SK-N-SH treated with all-trans-retinoic acid at 6 μM for 48 hours (cell line): ENCODE measurements at regions not wholly inside any gene's neighbourhood (a gene's known extent, or its start where the extent isn't known, plus 50 kb on each side); places are given as distances from the start of the nearest gene placed in this dataset.

Source experiments
- ATAC-seq: fragments of 200-7000 bp; cut with Tn5 transposase; 3 replicates; pipeline ENCODE4 v1.9.1; 2020; ENCODE audit warnings: mild to moderate bottlenecking, moderate library complexity
- ARNTL ChIP-seq: fragments of 450-650 bp; formaldehyde crosslinking; IDR thresholded peaks from 2 replicates; pipeline ENCODE4 v1.5.0; 2020; ENCODE audit warnings: low read depth, mild to moderate bottlenecking, moderate library complexity, borderline replicate concordance
- BACH2 ChIP-seq: fragments of 250-450 bp; sonication (Bioruptor Pico); IDR thresholded peaks from 2 replicates; pipeline ENCODE4 v1.9.0; 2021; ENCODE audit warnings: mild to moderate bottlenecking, borderline replicate concordance
- CREB5 ChIP-seq: fragments of 250-450 bp; sonication (Bioruptor Pico); IDR thresholded peaks from 2 replicates; pipeline ENCODE4 v1.5.1; 2020; ENCODE audit warnings: low read depth, mild to moderate bottlenecking, moderate library complexity
- CSDC2 ChIP-seq: fragments of 250-450 bp; sonication (Bioruptor Pico); IDR thresholded peaks from 2 replicates; pipeline ENCODE4 v1.5.0; 2020; ENCODE audit warnings: mild to moderate bottlenecking, moderate library complexity
- CSRNP3 ChIP-seq: fragments of 250-450 bp; sonication (Bioruptor Pico); IDR thresholded peaks from 2 replicates; pipeline ENCODE4 v1.5.1; 2021; ENCODE audit warnings: mild to moderate bottlenecking, moderate library complexity
- ESRRG ChIP-seq: fragments of 250-450 bp; sonication (Bioruptor Pico); IDR thresholded peaks from 2 replicates; pipeline ENCODE4 v1.6.1; 2021; ENCODE audit warnings: mild to moderate bottlenecking
- GLIS3 ChIP-seq: fragments of 250-450 bp; sonication (Bioruptor Pico); IDR thresholded peaks from 2 replicates; pipeline ENCODE4 v1.5.0; 2020; ENCODE audit warnings: mild to moderate bottlenecking, moderate library complexity
- ISL1 ChIP-seq: fragments of 250-450 bp; sonication (Bioruptor Pico); IDR thresholded peaks from 2 replicates; pipeline ENCODE4 v2.1.2; 2022; ENCODE audit warnings: mild to moderate bottlenecking, moderate library complexity
- OSR1 ChIP-seq: fragments of 250-450 bp; sonication (Bioruptor Pico); IDR thresholded peaks from 2 replicates; pipeline ENCODE4 v1.8.0; 2022; ENCODE audit warnings: moderate library complexity, mild to moderate bottlenecking, inconsistent platforms
- PATZ1 ChIP-seq: fragments of 250-450 bp; sonication (Bioruptor Pico); IDR thresholded peaks from 2 replicates; pipeline ENCODE4 v1.8.0; 2020; ENCODE audit warnings: mild to moderate bottlenecking, moderate library complexity, borderline replicate concordance
- POU6F1 ChIP-seq: fragments of 250-450 bp; sonication (Bioruptor Pico); IDR thresholded peaks from 2 replicates; pipeline ENCODE4 v1.8.0; 2021; ENCODE audit warnings: low read depth, mild to moderate bottlenecking, moderate library complexity, borderline replicate concordance
- TCF4 ChIP-seq: fragments of 250-450 bp; sonication (Bioruptor Pico); IDR thresholded peaks from 2 replicates; pipeline ENCODE4 v1.8.0; 2021; ENCODE audit warnings: mild to moderate bottlenecking, moderate library complexity, borderline replicate concordance
- TOX ChIP-seq: fragments of 250-450 bp; sonication (Bioruptor Pico); IDR thresholded peaks from 2 replicates; pipeline ENCODE4 v1.8.0; 2021; ENCODE audit warnings: mild to moderate bottlenecking, moderate library complexity, borderline replicate concordance
- TSHZ2 ChIP-seq: fragments of 250-450 bp; sonication (Bioruptor Pico); IDR thresholded peaks from 2 replicates; pipeline ENCODE4 v1.5.0; 2020; ENCODE audit warnings: mild to moderate bottlenecking, moderate library complexity
- ZC3H10 ChIP-seq: fragments of 250-450 bp; sonication (Bioruptor Pico); IDR thresholded peaks from 2 replicates; pipeline ENCODE4 v1.5.1; 2021; ENCODE audit warnings: mild to moderate bottlenecking, moderate library complexity
- ZFP3 ChIP-seq: fragments of 250-450 bp; sonication (Bioruptor Pico); IDR thresholded peaks from 2 replicates; pipeline ENCODE4 v1.5.0; 2020; ENCODE audit warnings: mild to moderate bottlenecking, moderate library complexity
- ZFP30 ChIP-seq: fragments of 450-650 bp; formaldehyde crosslinking; IDR thresholded peaks from 2 replicates; pipeline ENCODE4 v1.5.0; 2022; ENCODE audit warnings: mild to moderate bottlenecking, moderate library complexity
- ZNF565 ChIP-seq: fragments of 450-650 bp; formaldehyde crosslinking; conservative IDR thresholded peaks from 2 replicates; pipeline ENCODE4 v1.5.0; 2020; ENCODE audit warnings: low read depth, mild to moderate bottlenecking, moderate library complexity
- ZNF70 ChIP-seq: fragments of 450-650 bp; formaldehyde crosslinking; IDR thresholded peaks from 2 replicates; pipeline ENCODE4 v1.5.0; 2020; ENCODE audit warnings: mild to moderate bottlenecking, moderate library complexity
- ZNF8 ChIP-seq: fragments of 450-650 bp; formaldehyde crosslinking; IDR thresholded peaks from 2 replicates; pipeline ENCODE4 v1.5.0; 2020; ENCODE audit warnings: mild to moderate bottlenecking, moderate library complexity

- no peak; the same call in 2 of the 3 replicates for ATAC-seq
- no peak for TF ChIP-seq CREB5 (CRISPR knock-in tag)
- TF ChIP-seq ISL1 (CRISPR knock-in tag), result no peak
- TF ChIP-seq TSHZ2 (CRISPR knock-in tag), result no peak
- TF ChIP-seq TCF4 (CRISPR knock-in tag), result no peak
- no peak for TF ChIP-seq ZC3H10 (CRISPR knock-in tag)
- no peak for TF ChIP-seq ARNTL
- TF ChIP-seq ZNF70 (CRISPR knock-in tag), result no peak
- TF ChIP-seq OSR1, result no peak
- no peak for TF ChIP-seq ZNF565 (CRISPR knock-in tag)
- TF ChIP-seq ZFP3, result no peak
- TF ChIP-seq, all 23 proteins: peak for 0
Observed at GRCh38 chr2:105597806-105598803, 146.6 kb upstream of the NCK2 start.

GRCh38 chr2:105597011-105597805 lies 147.5 kb upstream of the NCK2 start:
- ATAC-seq, result no peak
- TF ChIP-seq ISL1 (CRISPR knock-in tag) (no peak), TCF4 (CRISPR knock-in tag) (no peak), TOX (CRISPR knock-in tag) (no peak), POU6F1 (CRISPR knock-in tag) (no peak), BACH2 (CRISPR knock-in tag) (no peak)

- no peak for ATAC-seq
- TF ChIP-seq PATZ1 (CRISPR knock-in tag) (no peak), OSR1 (no peak), ZNF565 (CRISPR knock-in tag) (no peak), CSDC2 (no peak), ZNF70 (CRISPR knock-in tag) (no peak), ISL1 (CRISPR knock-in tag) (no peak), TSHZ2 (CRISPR knock-in tag) (no peak), ESRRG (CRISPR knock-in tag) (no peak), TOX (CRISPR knock-in tag) (no peak), ZNF8 (CRISPR knock-in tag) (no peak), POU6F1 (CRISPR knock-in tag) (no peak), ARNTL (no peak), ZFP30 (CRISPR knock-in tag) (no peak), ZFP3 (no peak), GLIS3 (no peak), CSRNP3 (CRISPR knock-in tag) (no peak)
Observed at GRCh38 chr2:105596411-105596921, 148.2 kb upstream of the NCK2 start.
